K562 (cell line): ENCODE measurements at regions not wholly inside any gene's neighbourhood (a gene's known extent, or its start where the extent isn't known, plus 50 kb on each side); places are given as distances from the start of the nearest gene placed in this dataset.

Source experiments
- CBX1 ChIP-seq: sonication (generic); IDR thresholded peaks from 2 replicates; pipeline ENCODE4 v1.6.1; 2016; ENCODE audit warnings: antibody characterized with exemption, low read depth, mild to moderate bottlenecking
- CREB3L1 ChIP-seq: fragments of 450-650 bp; IDR thresholded peaks from 2 replicates; pipeline ENCODE4 v1.6.1; 2014; ENCODE audit warnings: low read depth, mild to moderate bottlenecking, moderate library complexity, borderline replicate concordance
- HDAC3 ChIP-seq: fragments of 450-650 bp; IDR thresholded peaks from 2 replicates; pipeline ENCODE4 v1.6.1; 2018; ENCODE audit warnings: borderline replicate concordance, mild to moderate bottlenecking, moderate library complexity; ENCODE audit not compliant: partially characterized antibody
- HMG20B ChIP-seq: fragments of 250-450 bp; sonication (Bioruptor Pico); IDR thresholded peaks from 2 replicates; pipeline ENCODE4 v1.5.0; 2021; ENCODE audit warnings: mild to moderate bottlenecking
- KLF10 ChIP-seq: fragments of 250-450 bp; sonication (Bioruptor Pico); IDR thresholded peaks from 2 replicates; pipeline ENCODE4 v1.6.1; 2021; ENCODE audit warnings: matching md5 sums
- KLF6 ChIP-seq: fragments of 250-450 bp; sonication (Bioruptor Pico); IDR thresholded peaks from 2 replicates; pipeline ENCODE4 v1.4.0; 2020; ENCODE audit warnings: mild to moderate bottlenecking, moderate library complexity, borderline replicate concordance
- NR2C1 ChIP-seq, 2 experiments: fragments of 450-650 bp; IDR thresholded peaks; 2 replicates each; pipeline ENCODE4 v1.6.1; 2017; ENCODE audit warnings: mild to moderate bottlenecking in 2 of 2, antibody characterized with exemption in 1 of 2, inconsistent platforms in 1 of 2, missing compliant biosample characterization in 1 of 2, missing genetic modification characterization in 1 of 2
- SAP30 ChIP-seq: fragments of 200-600 bp; sonication (generic); IDR thresholded peaks from 2 replicates; pipeline ENCODE4 v1.6.1; 2012; ENCODE audit warnings: borderline replicate concordance, low read depth, mild to moderate bottlenecking, moderate library complexity, low read length, control low read depth, inconsistent platforms; ENCODE audit not compliant: insufficient read depth, poor library complexity, severe bottlenecking
- SRF ChIP-seq, 2 experiments: fragments of 250-450, 450-650 bp in 1 of 2; sonication (Bioruptor Pico) in 1 of 2; sonication (generic) in 1 of 2; formaldehyde crosslinking; IDR thresholded peaks; 2 replicates each; pipeline versions ENCODE4 v1.5.0 to v1.5.1; 2020 to 2022; ENCODE audit warnings: mild to moderate bottlenecking in 1 of 2, missing genetic modification reagents in 1 of 2
- STAT6 ChIP-seq: sonication (generic); formaldehyde crosslinking; IDR thresholded peaks from 2 replicates; pipeline ENCODE4 v1.8.1; 2023; ENCODE audit warnings: mild to moderate bottlenecking, missing genetic modification reagents
- TFAP4 ChIP-seq: sonication (generic); formaldehyde crosslinking; IDR thresholded peaks from 2 replicates; pipeline ENCODE4 v1.8.0; 2022; ENCODE audit warnings: missing genetic modification reagents, mild to moderate bottlenecking, moderate library complexity, borderline replicate concordance
- THAP7 ChIP-seq: fragments of 250-450 bp; sonication (Bioruptor Pico); IDR thresholded peaks from 2 replicates; pipeline ENCODE4 v1.5.0; 2021
- ZBTB11 ChIP-seq, 3 experiments: fragments of 200-800 bp in 1 of 3; fragments of 250-450 bp in 1 of 3; fragments of 450-650 bp in 1 of 3; sonication (Bioruptor Pico) in 1 of 3; sonication (Bioruptor generic) in 1 of 3; formaldehyde crosslinking in 1 of 3; IDR thresholded peaks; 2 replicates each; pipeline versions ENCODE4 v1.6.1 to v1.8.0; 2016 to 2022; ENCODE audit warnings: mild to moderate bottlenecking in 2 of 3, missing genetic modification characterization in 2 of 3, missing compliant biosample characterization in 1 of 3, moderate library complexity in 1 of 3
- ZC3H8 ChIP-seq: fragments of 450-650 bp; IDR thresholded peaks from 2 replicates; pipeline ENCODE4 v1.6.1; 2017
- ZNF75A ChIP-seq: fragments of 450-650 bp; formaldehyde crosslinking; IDR thresholded peaks from 2 replicates; pipeline ENCODE4 v1.4.0; 2020; ENCODE audit warnings: mild to moderate bottlenecking

GRCh38 chr18:73261243-73261642 lies 393.5 kb upstream of the NETO1 start (continued):
- TF ChIP-seq CREB3L1 (peak; percentile 64), CBX1 (no peak), KLF10 (CRISPR knock-in tag) (no peak), ZC3H8 (no peak), NR2C1 (IDR thresholded peaks at IDR 0.05) (peak; percentile 53; the same call in 1 of the 2 replicates), NR2C1 (tag; IDR thresholded peaks at IDR 0.05) (peak; percentile 63), TFAP4 (CRISPR knock-in tag) (no peak), HMG20B (CRISPR knock-in tag) (no peak), ZNF75A (CRISPR knock-in tag) (no peak), SAP30 (no peak), THAP7 (CRISPR knock-in tag) (no peak), HDAC3 (no peak), KLF6 (CRISPR knock-in tag) (no peak; the same call in 1 of the 2 replicates), ZBTB11 (CRISPR knock-in tag; IDR thresholded peaks at IDR 0.05) (no peak), STAT6 (CRISPR knock-in tag) (no peak), SRF (CRISPR knock-in tag; IDR thresholded peaks at IDR 0.05) (peak in 1 of 2 experiments; percentile 89; a peak in 2 of 4 replicates)
